Esophagus squamous epithelium (tissue), 5 donors: ENCODE measurements at regions not wholly inside any gene's neighbourhood (a gene's known extent, or its start where the extent isn't known, plus 50 kb on each side); places are given as distances from the start of the nearest gene placed in this dataset.

ENCODE experiments used
- DNase-seq: peaks from one replicate; lab custom pipeline; 2025; lab: John Stamatoyannopoulos, UW
- H3K27ac ChIP-seq, 4 donors: fragments of 200-600 bp; sonication (generic); one replicate each; pipeline ENCODE4 v1.5.1; 2016 to 2019; ENCODE audit warnings: mild to moderate bottlenecking in 1 of 4
- H3K27me3 ChIP-seq, 4 donors: fragments of 200-600 bp; sonication (generic); 1 replicate in 3 of 4; 2 replicates in 1 of 4; pipeline versions ENCODE4 v1.5.1 to v1.6.0; 2017 to 2021; ENCODE audit warnings: antibody characterized with exemption in 1 of 4
- H3K36me3 ChIP-seq, 3 donors: fragments of 200-600 bp; sonication (generic); one replicate each; pipeline ENCODE4 v1.5.1; 2016 to 2019
- H3K4me1 ChIP-seq, 3 donors: fragments of 200-600 bp; sonication (generic); one replicate each; pipeline ENCODE4 v1.5.1; 2017 to 2019
- H3K4me3 ChIP-seq, 4 donors: fragments of 200-600 bp; sonication (generic); 1 replicate in 3 of 4; 2 replicates in 1 of 4; pipeline ENCODE4 v1.5.1; 2016 to 2019; ENCODE audit warnings: mild to moderate bottlenecking in 2 of 4, moderate library complexity in 1 of 4
- H3K9me3 ChIP-seq, 3 donors: fragments of 200-600 bp; sonication (generic); one replicate each; pipeline ENCODE4 v1.5.1; 2016 to 2019
- CTCF ChIP-seq, 6 experiments: fragments of 450-650 bp in 4 of 6; fragments of 200-600 bp in 2 of 6; sonication (generic) in 2 of 6; IDR thresholded peaks; one replicate each; pipeline ENCODE4 v1.5.1; 2016 to 2019; ENCODE audit warnings: antibody characterized with exemption in 6 of 6, mild to moderate bottlenecking in 4 of 6, moderate library complexity in 4 of 6
- POLR2A ChIP-seq, 4 donors: fragments of 450-650 bp; IDR thresholded peaks; one replicate each; pipeline ENCODE4 v1.6.1; 2017; ENCODE audit warnings: antibody characterized with exemption in 4 of 4, mild to moderate bottlenecking in 4 of 4, moderate library complexity in 3 of 4
- WGBS, 2 donors: methylation state at CpG; one replicate each; pipeline ENCODE4 v1.1.5; 2018; 5-methylcytosine and 5-hydroxymethylcytosine counted together
- intact Hi-C: fragments of 100-400 bp; cut with DNase I; formaldehyde crosslinking; loops from one replicate; pipeline ENCODE4 v1.15.0; 2022
- donor health status: DM: yes; HTN: yes; CAD: no.

- WGBS, 2 donors: 68 to 73% methylated on average over 4 to 5 of the region's 6 CpGs
- intact Hi-C loops: no loop called here
- peaks cover 0 to 7% (median 0%) of the 10 kb centered on the region in 4 donors for H3K27me3 ChIP-seq
- H3K36me3 ChIP-seq: no peaks in the 10 kb centered on the region
- no peak overlapping the region for H3K4me3 ChIP-seq
- H3K9me3 ChIP-seq: no peaks in the 10 kb centered on the region
- H3K4me1 ChIP-seq: no peaks in the 10 kb centered on the region
- H3K27ac ChIP-seq: no peak overlapping the region
- DNase-seq: no peak
- TF ChIP-seq POLR2A (IDR thresholded peaks at IDR 0.05): no peak
- TF ChIP-seq CTCF (IDR thresholded peaks at IDR 0.05): no peak
Observed at GRCh38 chr10:124324451-124324850, 94.3 kb downstream of the OAT start.

GRCh38 chr10:124323806-124324205 lies 94.9 kb downstream of the OAT start:
- TF ChIP-seq POLR2A (IDR thresholded peaks at IDR 0.05) (no peak), CTCF (IDR thresholded peaks at IDR 0.05) (no peak)
- WGBS, 2 donors: 80 to 93% methylated on average over 2 to 4 of the region's 5 CpGs
- Histone ChIP-seq H3K27ac (no peak overlapping the region), H3K4me1 (no peaks in the 10 kb centered on the region), H3K27me3 (peaks cover 0 to 7% (median 0%) of the 10 kb centered on the region in 4 donors), H3K36me3 (no peaks in the 10 kb centered on the region), H3K4me3 (no peak overlapping the region), H3K9me3 (no peaks in the 10 kb centered on the region)
- intact Hi-C loops: no loop called here
- DNase-seq: no peak

- Histone ChIP-seq H3K27ac (no peak overlapping the region), H3K36me3 (no peaks in the 10 kb centered on the region), H3K4me3 (no peak overlapping the region), H3K4me1 (no peaks in the 10 kb centered on the region), H3K9me3 (no peaks in the 10 kb centered on the region), H3K27me3 (peaks cover 0 to 7% (median 0%) of the 10 kb centered on the region in 4 donors)
- TF ChIP-seq POLR2A (IDR thresholded peaks at IDR 0.05) (no peak), CTCF (IDR thresholded peaks at IDR 0.05) (no peak)
- no peak for DNase-seq
- intact Hi-C loops: no loop called here
- WGBS, 2 donors: 62 to 83% methylated on average over 5 to 11 of the region's 11 CpGs
Observed at GRCh38 chr10:124323111-124323725, 95.5 kb downstream of the OAT start.

- TF ChIP-seq POLR2A (IDR thresholded peaks at IDR 0.05) (no peak), CTCF (IDR thresholded peaks at IDR 0.05) (no peak)
- H3K36me3 ChIP-seq: no peaks in the 10 kb centered on the region
- H3K9me3 ChIP-seq: no peaks in the 10 kb centered on the region
- peaks cover 0 to 7% (median 0%) of the 10 kb centered on the region in 4 donors for H3K27me3 ChIP-seq
- WGBS, 2 donors: 72 to 87% methylated on average over 14 to 15 of the region's 18 CpGs
- H3K4me3 ChIP-seq: no peak overlapping the region
- no peaks in the 10 kb centered on the region for H3K4me1 ChIP-seq
- intact Hi-C loops: no loop called here
- no peak overlapping the region for H3K27ac ChIP-seq
- DNase-seq: no peak
Observed at GRCh38 chr10:124322191-124322980, 96.3 kb downstream of the OAT start.

- Histone ChIP-seq H3K9me3 (no peaks in the 10 kb centered on the region), H3K4me3 (no peak overlapping the region), H3K27me3 (peaks cover 0 to 7% (median 0%) of the 10 kb centered on the region in 4 donors), H3K27ac (no peak overlapping the region), H3K4me1 (no peaks in the 10 kb centered on the region), H3K36me3 (no peaks in the 10 kb centered on the region)
- WGBS, 2 donors: 82 to 90% methylated on average over 11 to 16 of the region's 19 CpGs
- DNase-seq: no peak
- TF ChIP-seq POLR2A (IDR thresholded peaks at IDR 0.05) (no peak), CTCF (IDR thresholded peaks at IDR 0.05) (no peak)
- intact Hi-C loops: no loop called here
Observed at GRCh38 chr10:124321433-124322089, 97.2 kb downstream of the OAT start.
